NCI-H1417 (cell line): ENCODE measurements at regions not wholly inside any gene's neighbourhood (a gene's known extent, or its start where the extent isn't known, plus 50 kb on each side); places are given as distances from the start of the nearest gene placed in this dataset.

Experiments used
- DNase-seq, 3 experiments: peaks; one replicate each; lab custom pipeline; 2025; lab: John Stamatoyannopoulos, UW

- DNase-seq, result no peak
Observed at GRCh38 chr6:144681334-144681733, 396.2 kb downstream of the UTRN start.

GRCh38 chr6:144683216-144684070, 398.3 kb downstream of the UTRN start:
- no peak for DNase-seq

GRCh38 chr6:144688713-144689112, 403.6 kb downstream of the UTRN start:
- DNase-seq, result no peak

- DNase-seq, result no peak
Observed at GRCh38 chr6:144689503-144690040, 404.4 kb downstream of the UTRN start.

GRCh38 chr6:144690133-144690532, 405.0 kb downstream of the UTRN start:
- DNase-seq, result no peak

- no peak for DNase-seq
Observed at GRCh38 chr6:144690666-144691065, 405.5 kb downstream of the UTRN start.

- peak in 1 of 3 experiments; percentile 12 for DNase-seq
Observed at GRCh38 chr6:144692050-144692449, 406.9 kb downstream of the UTRN start.

GRCh38 chr6:144695858-144696533, 410.9 kb downstream of the UTRN start:
- no peak for DNase-seq

GRCh38 chr6:144696610-144697368, 411.7 kb downstream of the UTRN start:
- no peak for DNase-seq

- DNase-seq, result no peak
Observed at GRCh38 chr6:144697369-144697760, 412.2 kb downstream of the UTRN start.

GRCh38 chr6:144697801-144698200, 412.7 kb downstream of the UTRN start:
- peak in 1 of 3 experiments; percentile 33 for DNase-seq

- no peak for DNase-seq
Observed at GRCh38 chr6:144702781-144703180, 417.6 kb downstream of the UTRN start.

GRCh38 chr6:144710207-144710606, 425.1 kb downstream of the UTRN start:
- DNase-seq, result peak in 1 of 3 experiments; percentile 20

GRCh38 chr6:144711661-144712060, 426.5 kb downstream of the UTRN start:
- DNase-seq, result peak in 1 of 3 experiments; percentile 46

- DNase-seq, result no peak
Observed at GRCh38 chr6:144712541-144712940, 427.4 kb downstream of the UTRN start.

- no peak for DNase-seq
Observed at GRCh38 chr6:144714021-144714712, 429.0 kb downstream of the UTRN start.

GRCh38 chr6:144715344-144715743, 430.2 kb downstream of the UTRN start:
- DNase-seq, result no peak

- no peak for DNase-seq
Observed at GRCh38 chr6:144718431-144718830, 433.3 kb downstream of the UTRN start.

- DNase-seq, result no peak
Observed at GRCh38 chr6:144721232-144721631, 436.1 kb downstream of the UTRN start.

- no peak for DNase-seq
Observed at GRCh38 chr6:144722154-144722737, 437.1 kb downstream of the UTRN start.

GRCh38 chr6:144722925-144723324, 437.8 kb downstream of the UTRN start:
- DNase-seq, result no peak
